ENCODE measurements at regions not wholly inside any gene's neighbourhood (a gene's known extent, or its start where the extent isn't known, plus 50 kb on each side); places are given as distances from the start of the nearest gene placed in this dataset.
"Not testable (repeated sequence)": the region's sequence is repeated elsewhere in the genome, so short reads cannot be mapped to it uniquely, and the experiment has no call there.

DNA sequence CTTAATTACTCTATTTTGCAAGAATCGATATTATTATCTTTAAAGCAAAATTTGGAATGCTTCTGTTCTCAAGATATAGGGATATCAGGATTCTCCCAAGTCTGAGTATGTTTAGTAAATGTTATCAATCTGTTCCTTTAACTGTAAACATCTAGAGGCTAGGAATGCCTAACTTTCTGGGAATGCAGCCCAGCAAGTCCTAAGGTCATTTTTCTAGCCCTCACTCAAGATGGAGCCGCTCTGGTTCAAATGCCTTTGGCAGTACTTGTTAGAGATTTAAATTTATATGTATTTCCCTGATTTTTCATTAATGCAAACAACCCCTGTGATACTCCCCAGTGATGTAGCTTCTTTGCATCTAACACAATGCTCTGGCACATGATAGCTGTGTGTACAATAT is 623.8 kb upstream of the LCORL start:
- DNase-seq (ENCODE audit: low read depth): no peak

GRCh38 chr4:18641334-18641733 is 619.8 kb upstream of the LCORL start:
- DNase-seq (ENCODE audit: low read depth): no peak

DNA sequence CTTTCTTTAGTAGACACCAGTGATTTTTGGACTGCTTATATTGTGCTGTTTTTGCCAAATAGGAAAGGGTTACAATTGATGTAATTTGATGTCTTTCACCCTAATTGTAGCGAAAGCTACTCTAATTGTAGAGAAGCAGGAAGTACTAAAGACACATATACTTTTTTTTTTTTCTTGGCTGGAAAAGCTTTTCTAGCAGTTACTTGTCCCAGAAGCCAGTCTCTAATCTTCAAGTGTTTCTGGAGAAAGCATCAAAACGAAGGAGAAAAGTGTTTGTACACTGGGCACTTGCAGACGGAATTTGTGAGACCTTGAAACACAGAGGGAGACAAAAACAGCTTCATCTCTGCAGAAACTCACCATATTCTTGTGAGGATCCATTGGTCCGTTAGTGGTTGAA is 616.5 kb upstream of the LCORL start:
- no peak for DNase-seq (ENCODE audit: low read depth)

DNA sequence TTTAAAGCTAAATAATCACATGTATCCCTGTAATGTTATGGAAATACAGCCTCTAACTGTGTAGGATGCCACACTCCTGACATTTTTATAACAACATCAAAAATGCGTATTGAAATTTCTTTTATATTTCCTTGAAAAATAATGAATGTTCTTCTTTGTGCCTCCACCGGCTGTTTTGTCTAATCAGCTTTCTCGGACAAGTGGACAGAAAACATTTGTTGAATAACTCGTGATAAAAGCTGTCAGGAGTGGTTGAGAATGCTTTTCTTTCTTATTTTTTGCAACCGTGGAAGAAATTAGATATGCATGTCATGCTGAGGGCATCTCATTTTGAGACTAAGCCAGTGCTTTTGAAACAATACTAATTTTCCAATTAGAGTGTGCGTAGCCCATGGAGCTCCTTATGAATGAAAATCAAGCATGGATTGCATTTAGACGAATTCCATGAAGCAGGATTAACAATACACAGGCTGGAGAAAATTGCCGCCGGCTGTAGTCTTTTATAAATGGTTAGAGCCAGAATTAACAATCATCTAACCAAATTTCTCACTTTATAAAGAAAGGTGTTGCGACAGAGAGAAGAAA is 614.5 kb upstream of the LCORL start:
- DNase-seq (ENCODE audit: low read depth): no peak

GRCh38 chr4:18635531-18635930 is 614.0 kb upstream of the LCORL start:
- DNase-seq (ENCODE audit: low read depth): no peak

DNA sequence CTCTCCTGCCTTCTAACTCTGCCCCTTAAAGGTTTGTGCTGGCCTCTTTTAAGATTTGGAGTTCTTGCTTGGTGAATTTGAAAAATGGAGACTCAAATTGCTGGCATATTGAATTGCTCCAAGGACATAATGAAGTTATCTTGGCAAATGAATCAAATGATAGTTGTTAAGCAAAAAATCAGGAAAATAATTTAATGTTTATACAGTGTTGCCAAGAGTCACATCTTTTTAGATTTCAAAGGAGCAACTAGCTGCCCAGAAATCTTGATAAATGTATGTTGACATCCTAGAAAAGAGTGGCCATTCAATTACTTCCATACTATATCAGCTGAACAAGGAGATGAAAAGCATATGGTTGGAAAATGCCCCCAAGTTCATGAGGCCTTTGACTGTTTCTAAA is 610.0 kb upstream of the LCORL start:
- DNase-seq (ENCODE audit: low read depth): no peak

- DNase-seq (ENCODE audit: low read depth): no peak
These were observed 608.9 kb upstream of the LCORL start for GRCh38 chr4:18630218-18631110.

DNA sequence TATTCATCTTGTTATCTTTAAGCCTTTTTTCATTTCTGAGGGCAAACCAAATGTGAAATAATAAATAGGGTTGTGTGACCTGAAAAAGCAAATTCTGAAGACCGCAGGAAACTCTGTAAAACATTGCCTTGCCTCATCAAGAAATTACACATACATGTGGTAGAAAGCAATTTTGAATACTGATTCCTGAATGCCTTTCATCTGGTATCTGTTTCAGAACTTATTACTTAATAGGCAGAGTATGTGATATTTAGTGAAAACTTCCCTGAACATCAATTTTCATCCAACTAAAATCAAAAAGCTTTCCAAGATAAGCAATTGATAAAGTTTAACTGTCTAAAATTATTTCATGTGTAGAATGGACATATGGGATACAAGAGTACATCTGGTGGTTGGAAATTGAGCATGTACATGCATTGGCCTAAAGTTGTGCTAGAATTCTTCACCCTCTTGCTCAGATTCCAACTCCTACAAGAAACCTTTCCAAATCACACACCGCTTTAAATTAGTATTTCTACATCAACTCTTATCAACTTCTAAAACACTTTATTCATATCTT is 606.0 kb upstream of the LCORL start:
- no peak for DNase-seq (ENCODE audit: low read depth)

DNA sequence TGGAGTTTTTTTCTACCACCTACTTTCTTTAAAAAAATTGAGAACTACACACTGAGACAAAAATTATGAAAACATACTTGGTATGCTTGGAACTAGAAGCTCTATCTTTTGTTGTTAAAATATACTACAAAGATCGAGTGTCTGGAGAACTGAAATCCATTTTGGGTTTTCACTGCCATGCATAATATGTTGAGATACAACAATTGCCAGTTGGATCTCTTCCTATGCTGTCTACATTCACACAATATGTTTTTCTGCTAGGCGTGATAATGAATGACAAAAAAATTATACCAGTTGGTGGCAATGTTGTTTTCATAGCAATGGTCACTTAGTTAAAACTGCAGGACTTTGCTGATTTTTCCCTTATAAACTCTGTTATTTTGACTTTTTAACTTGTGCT is 605.4 kb upstream of the LCORL start:
- DNase-seq (ENCODE audit: low read depth): no peak

DNA sequence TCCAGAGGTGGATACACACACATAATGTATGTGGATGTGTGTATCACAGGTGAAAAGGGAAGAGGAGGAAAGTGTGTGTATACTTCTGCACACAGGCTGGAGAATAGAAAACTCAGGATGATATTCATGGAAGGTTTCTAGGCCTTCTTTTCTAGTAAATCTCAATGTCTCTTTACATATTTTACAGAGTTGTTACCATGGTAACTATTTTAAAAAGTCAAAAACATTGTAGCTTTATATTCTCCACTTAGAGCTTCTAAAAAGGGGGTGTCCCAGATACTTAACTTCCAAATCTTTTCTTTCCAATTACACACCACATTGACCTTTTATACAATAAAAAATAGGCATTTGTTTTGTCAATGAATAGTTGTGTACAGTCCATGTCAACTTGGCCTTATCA is 604.8 kb upstream of the LCORL start:
- DNase-seq (ENCODE audit: low read depth): no peak

GRCh38 chr4:18621186-18621585 is 599.6 kb upstream of the LCORL start:
- DNase-seq (ENCODE audit: low read depth): no peak

GRCh38 chr4:18616720-18617119 is 595.2 kb upstream of the LCORL start:
- DNase-seq (ENCODE audit: low read depth): no peak

DNA sequence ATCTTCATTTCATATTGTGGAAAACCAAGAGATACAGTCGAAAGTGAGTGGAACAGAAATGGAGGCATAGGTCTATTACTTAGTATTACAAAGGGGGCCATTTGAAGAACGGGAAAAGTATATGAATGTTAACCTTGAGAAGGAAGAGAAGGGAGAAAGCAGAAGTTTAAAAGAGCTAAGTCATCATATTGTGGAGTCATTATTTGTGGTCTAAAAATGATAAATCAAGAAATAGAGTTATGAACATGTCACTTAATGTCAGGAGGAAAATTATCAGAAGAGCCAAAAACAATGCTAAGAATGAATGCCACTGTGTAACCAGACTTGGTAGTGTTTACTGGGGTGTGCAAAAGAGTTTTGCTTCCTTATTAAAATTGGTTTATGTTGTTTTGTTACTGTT is 589.5 kb upstream of the LCORL start:
- DNase-seq (ENCODE audit: low read depth): no peak

DNA sequence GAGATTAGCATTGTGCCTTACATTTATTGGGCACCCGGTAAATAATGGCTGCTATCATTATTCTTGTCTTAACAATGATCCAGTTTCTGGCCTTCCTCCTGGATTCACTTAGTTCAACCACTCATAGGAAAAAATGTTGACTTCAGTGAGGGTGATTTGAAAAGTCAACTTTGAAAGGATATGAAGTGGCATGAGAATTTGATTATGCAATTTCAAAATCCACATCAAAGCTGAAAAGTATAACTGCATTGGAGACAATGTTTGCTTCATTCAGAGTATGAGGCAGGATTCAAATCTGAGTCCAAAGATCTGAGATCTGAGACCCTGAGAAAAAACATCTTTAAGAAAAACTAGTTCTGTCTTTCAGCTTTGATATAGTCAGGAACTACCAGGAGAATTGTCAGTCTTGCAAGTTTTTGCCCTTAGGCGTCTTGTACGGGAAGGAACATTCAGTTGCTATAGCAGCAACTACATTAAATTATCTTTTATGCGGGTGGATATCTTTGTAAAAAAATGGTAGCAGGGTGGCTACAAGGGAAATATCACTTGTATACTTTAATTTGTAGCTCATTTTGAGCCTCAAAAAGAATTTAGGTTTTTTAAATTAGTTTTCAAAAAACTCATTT is 587.5 kb upstream of the LCORL start:
- no peak for DNase-seq (ENCODE audit: low read depth)

GRCh38 chr4:18602610-18603009 is 581.1 kb upstream of the LCORL start:
- DNase-seq (ENCODE audit: low read depth): not testable (repeated sequence)

DNA sequence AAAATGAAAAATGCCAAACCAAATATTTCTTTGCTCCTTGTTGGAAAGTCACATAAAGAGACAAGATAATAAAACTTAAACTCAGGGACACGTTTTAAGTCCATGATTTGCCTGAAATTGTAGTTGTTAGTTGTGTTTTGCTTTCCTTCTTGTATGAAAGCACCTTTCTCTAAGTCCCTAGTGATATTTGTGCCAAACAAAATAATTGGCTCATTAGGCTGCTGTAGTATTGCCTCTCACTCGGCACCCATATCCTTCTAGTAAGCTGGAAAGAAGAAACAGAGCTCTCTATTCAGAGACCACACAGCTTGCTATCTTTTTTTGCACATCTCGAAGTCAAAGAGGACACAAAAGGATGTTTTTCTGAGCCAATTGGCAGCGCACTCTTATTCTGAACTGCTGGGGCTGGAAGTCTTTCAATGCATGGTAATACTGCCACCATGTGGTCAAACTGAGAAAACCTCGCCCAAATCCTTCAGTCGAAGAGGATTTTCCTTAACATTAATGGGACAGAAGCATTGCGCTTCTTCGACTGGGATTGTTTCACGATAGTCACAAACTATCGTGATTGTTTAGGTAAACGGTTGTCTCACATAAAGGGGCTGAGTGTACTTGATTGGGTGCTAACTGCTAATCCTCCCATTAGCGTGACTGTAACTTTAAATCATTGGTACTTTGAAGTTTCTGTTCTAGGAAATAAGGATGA is 571.9 kb upstream of the LCORL start:
- DNase-seq (ENCODE audit: low read depth): peak; percentile 1

DNA sequence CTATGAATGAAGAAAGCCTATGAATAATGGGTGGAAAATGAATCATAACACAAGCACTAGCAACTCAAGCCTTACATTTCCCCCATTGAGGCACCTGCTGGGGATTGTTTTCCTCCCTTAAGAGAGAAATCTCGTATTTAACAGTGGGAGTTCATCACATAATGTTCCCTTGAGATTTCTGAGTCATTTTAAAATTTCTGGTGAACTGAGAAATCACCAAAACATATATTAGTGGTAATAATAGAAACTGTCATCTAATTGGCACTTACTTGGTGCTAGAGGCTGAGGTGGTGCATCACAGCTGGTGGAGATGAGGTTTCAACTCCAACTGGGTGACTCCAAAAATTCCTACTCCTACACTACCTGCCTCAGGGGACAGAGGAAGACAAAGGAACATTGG is 561.3 kb upstream of the LCORL start:
- no peak for DNase-seq (ENCODE audit: low read depth)

GRCh38 chr4:18578307-18578706 is 556.8 kb upstream of the LCORL start:
- DNase-seq (ENCODE audit: low read depth): no peak

GRCh38 chr4:18572481-18572880 is 550.9 kb upstream of the LCORL start:
- no peak for DNase-seq (ENCODE audit: low read depth)

- no peak for DNase-seq (ENCODE audit: low read depth)
These were observed 549.8 kb upstream of the LCORL start for GRCh38 chr4:18571301-18571761.

- no peak for DNase-seq (ENCODE audit: low read depth)
These were observed 548.8 kb upstream of the LCORL start for GRCh38 chr4:18570370-18570769.

DNA sequence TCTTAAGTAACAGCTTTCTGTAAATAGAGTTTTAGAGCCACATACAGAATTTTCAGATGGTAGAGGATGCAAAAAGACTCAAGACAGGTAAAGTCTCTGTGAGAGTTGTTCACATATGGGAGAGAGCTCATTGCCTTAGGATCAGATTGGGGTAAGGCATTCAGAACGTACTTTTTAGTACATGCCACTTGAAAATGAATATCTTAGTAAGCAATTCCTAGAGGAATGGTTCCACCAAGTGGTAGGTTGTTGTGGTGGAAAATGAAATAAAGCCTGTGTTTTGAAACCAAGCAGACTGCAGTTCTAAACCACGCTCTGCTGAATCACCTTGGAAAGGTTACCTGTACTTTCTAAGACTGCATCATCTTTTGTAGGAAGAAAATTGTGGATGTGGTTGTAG is 547.0 kb upstream of the LCORL start:
- no peak for DNase-seq (ENCODE audit: low read depth)
